ENCODE measurements at regions not wholly inside any gene's neighbourhood (a gene's known extent, or its start where the extent isn't known, plus 50 kb on each side); places are given as distances from the start of the nearest gene placed in this dataset.

DNA sequence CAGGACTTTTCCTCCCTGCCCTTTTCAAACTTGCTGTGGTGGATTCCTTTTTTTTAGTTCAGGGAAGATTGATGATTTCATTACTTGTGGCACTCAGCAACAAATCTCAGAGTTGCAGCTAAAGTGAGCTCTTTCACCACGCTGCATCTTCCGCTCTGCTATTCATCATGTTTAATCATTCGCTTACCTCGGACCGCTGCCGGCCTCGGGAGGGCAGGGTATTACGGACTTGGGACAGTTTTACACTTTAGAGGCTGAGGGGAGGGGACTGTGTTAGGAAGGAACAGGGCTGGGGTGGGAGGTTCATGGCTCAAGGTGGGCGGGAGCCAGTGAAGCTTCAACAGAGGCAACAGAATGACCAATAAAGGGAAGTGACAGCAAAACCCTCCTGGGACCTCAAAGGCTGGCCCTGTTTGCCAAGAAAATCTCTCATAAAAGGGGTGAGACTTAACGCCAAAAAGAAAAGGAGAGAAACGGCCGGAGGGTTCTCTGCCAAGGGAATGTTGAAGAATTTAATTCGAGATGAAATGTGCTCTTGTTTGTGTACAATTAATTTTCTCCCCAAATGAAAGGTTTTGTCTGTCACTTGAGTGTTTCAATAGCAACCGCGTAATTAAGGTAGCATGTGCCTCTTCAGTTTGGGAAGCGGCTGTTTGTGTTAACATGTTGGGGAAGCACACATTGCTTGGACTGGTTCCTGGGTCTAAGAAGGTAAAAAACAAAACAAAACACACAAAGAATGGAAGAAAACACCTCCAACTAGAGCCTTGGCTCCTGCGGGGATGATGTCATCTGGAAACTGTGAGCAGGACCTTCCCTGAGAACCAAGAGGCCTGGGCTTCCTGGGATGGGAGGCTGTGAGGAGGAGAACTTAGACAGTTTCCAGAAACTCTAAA lies 72.5 kb upstream of the SULF2 start:
- TF ChIP-seq TCF4 (CRISPR knock-in tag; IDR thresholded peaks at IDR 0.05; ENCODE audit: borderline replicate concordance) (no peak), PATZ1 (CRISPR knock-in tag; IDR thresholded peaks at IDR 0.05; ENCODE audit: borderline replicate concordance) (no peak), RARB (CRISPR knock-in tag; IDR thresholded peaks at IDR 0.05) (no peak), ZFP30 (CRISPR knock-in tag; IDR thresholded peaks at IDR 0.05) (no peak), ZNF70 (CRISPR knock-in tag; IDR thresholded peaks at IDR 0.05) (no peak), ZNF8 (CRISPR knock-in tag; IDR thresholded peaks at IDR 0.05) (no peak), ZNF565 (CRISPR knock-in tag; conservative IDR thresholded peaks at IDR 0.05; ENCODE audit: low read depth) (no peak), ISL1 (CRISPR knock-in tag; IDR thresholded peaks at IDR 0.05) (no peak), SNAI2 (CRISPR knock-in tag; IDR thresholded peaks at IDR 0.05) (no peak), CREB5 (CRISPR knock-in tag; IDR thresholded peaks at IDR 0.05; ENCODE audit: low read depth) (no peak), POU6F1 (CRISPR knock-in tag; IDR thresholded peaks at IDR 0.05; ENCODE audit: borderline replicate concordance, low read depth) (no peak)
- TF ChIP-seq, protein P1, sequence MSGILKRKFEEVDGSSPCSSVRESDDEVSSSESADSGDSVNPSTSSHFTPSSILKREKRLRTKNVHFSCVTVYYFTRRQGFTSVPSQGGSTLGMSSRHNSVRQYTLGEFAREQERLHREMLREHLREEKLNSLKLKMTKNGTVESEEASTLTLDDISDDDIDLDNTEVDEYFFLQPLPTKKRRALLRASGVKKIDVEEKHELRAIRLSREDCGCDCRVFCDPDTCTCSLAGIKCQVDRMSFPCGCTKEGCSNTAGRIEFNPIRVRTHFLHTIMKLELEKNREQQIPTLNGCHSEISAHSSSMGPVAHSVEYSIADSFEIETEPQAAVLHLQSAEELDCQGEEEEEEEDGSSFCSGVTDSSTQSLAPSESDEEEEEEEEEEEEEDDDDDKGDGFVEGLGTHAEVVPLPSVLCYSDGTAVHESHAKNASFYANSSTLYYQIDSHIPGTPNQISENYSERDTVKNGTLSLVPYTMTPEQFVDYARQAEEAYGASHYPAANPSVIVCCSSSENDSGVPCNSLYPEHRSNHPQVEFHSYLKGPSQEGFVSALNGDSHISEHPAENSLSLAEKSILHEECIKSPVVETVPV (CRISPR knock-in tag; IDR thresholded peaks at IDR 0.05): no peak

All from SK-N-SH treated with all-trans-retinoic acid at 6 μM for 48 hours (cell line).